ENCODE measurements at regions not wholly inside any gene's neighbourhood (a gene's known extent, or its start where the extent isn't known, plus 50 kb on each side); places are given as distances from the start of the nearest gene placed in this dataset.
"Not testable (repeated sequence)": the region's sequence is repeated elsewhere in the genome, so short reads cannot be mapped to it uniquely, and the experiment has no call there.

DNA sequence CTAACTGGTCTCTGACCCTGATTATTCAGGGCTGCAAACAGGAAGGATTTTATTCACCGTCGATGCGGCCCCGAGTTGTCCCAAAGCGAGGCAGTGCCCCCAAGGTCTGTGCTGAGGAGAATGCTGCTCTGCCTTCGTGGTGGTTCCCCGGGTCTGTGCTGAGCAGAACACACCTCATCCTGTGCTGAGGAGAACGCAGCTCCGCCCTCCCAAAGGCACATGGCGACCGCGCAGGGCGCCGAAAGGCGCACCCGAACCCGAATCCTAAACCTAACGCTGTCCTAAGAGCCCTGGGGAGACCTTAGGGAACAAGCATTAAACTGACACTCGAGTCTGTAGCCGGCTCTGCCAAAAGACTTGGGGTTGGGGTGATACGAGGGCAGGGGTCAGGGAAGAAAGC, 3013.5 kb upstream of the TEKT4 start:
- TF ChIP-seq, protein P1, sequence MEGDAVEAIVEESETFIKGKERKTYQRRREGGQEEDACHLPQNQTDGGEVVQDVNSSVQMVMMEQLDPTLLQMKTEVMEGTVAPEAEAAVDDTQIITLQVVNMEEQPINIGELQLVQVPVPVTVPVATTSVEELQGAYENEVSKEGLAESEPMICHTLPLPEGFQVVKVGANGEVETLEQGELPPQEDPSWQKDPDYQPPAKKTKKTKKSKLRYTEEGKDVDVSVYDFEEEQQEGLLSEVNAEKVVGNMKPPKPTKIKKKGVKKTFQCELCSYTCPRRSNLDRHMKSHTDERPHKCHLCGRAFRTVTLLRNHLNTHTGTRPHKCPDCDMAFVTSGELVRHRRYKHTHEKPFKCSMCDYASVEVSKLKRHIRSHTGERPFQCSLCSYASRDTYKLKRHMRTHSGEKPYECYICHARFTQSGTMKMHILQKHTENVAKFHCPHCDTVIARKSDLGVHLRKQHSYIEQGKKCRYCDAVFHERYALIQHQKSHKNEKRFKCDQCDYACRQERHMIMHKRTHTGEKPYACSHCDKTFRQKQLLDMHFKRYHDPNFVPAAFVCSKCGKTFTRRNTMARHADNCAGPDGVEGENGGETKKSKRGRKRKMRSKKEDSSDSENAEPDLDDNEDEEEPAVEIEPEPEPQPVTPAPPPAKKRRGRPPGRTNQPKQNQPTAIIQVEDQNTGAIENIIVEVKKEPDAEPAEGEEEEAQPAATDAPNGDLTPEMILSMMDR (conservative IDR thresholded peaks at IDR 0.05; ENCODE audit: low read depth, low read length) = not testable (repeated sequence)
- TF ChIP-seq RAD21 (IDR thresholded peaks at IDR 0.05; ENCODE audit: low read length); POLR2A (IDR thresholded peaks at IDR 0.05; ENCODE audit: low read depth, low read length); CEBPB (IDR thresholded peaks at IDR 0.05; ENCODE audit: low read depth, low read length); FOS (IDR thresholded peaks at IDR 0.05; ENCODE audit: low read depth, low read length); RCOR1 (IDR thresholded peaks at IDR 0.05; ENCODE audit: insufficient replicate concordance, low read length); MXI1 (IDR thresholded peaks at IDR 0.05; ENCODE audit: borderline replicate concordance, low read depth, low read length); RFX5 (IDR thresholded peaks at IDR 0.05; ENCODE audit: low read depth, low read length); SMC3 (IDR thresholded peaks at IDR 0.05; ENCODE audit: low read depth, low read length); BHLHE40 (IDR thresholded peaks at IDR 0.05; ENCODE audit: low read depth, low read length): not testable (repeated sequence)
- TF ChIP-seq, protein P2, sequence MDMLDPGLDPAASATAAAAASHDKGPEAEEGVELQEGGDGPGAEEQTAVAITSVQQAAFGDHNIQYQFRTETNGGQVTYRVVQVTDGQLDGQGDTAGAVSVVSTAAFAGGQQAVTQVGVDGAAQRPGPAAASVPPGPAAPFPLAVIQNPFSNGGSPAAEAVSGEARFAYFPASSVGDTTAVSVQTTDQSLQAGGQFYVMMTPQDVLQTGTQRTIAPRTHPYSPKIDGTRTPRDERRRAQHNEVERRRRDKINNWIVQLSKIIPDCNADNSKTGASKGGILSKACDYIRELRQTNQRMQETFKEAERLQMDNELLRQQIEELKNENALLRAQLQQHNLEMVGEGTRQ (IDR thresholded peaks at IDR 0.05; ENCODE audit: low read depth, low read length) = not testable (repeated sequence)

All from IMR-90 (cell line).